K562 (cell line): ENCODE measurements at regions not wholly inside any gene's neighbourhood (a gene's known extent, or its start where the extent isn't known, plus 50 kb on each side); places are given as distances from the start of the nearest gene placed in this dataset.

Experiments used
- ATAC-seq: fragments of 200-7000 bp; cut with Tn5 transposase; 3 replicates; pipeline ENCODE4 v1.9.1; 2020; ENCODE audit warnings: moderate library complexity
- BruUV-seq: library from RNA; stranded (reverse); fragments of 400-500 nt; replicated peaks from 2 replicates; lab custom pipeline; 2021; lab: Mats Ljungman, UMichigan
- CTCF ChIA-PET: fragments of 300-600 bp; formaldehyde crosslinking; extraction: SDS; loops from one replicate; lab custom pipeline; 2021; ENCODE audit warnings: low intra/inter-chr PET ratio; lab: Yijun Ruan, JAX
- POLR2A ChIA-PET: fragments of 300-600, 350-650 bp; sonication (Branson Sonifier 250); formaldehyde crosslinking; extraction: SDS; loops from one replicate; lab custom pipeline; 2021; ENCODE audit warnings: antibody characterized with exemption, inconsistent platforms; lab: Yijun Ruan, JAX
- DNase-seq, 4 experiments: peaks; one replicate each; pipeline versions ENCODE4 v3.0.0 to v3.0.0-alpha.2; 2011 to 2018; ENCODE audit warnings: low spot score in 3 of 4, mixed read lengths in 3 of 4; ENCODE audit errors: extremely low read depth in 1 of 4
- FAIRE-seq: peaks from 2 replicates; lab custom pipeline; 2011; peaks lifted over from hg19 to GRCh38; lab: Jason Lieb, UNC
- H2AFZ ChIP-seq: 2 replicates; pipeline ENCODE4 v1.6.0; 2011; ENCODE audit warnings: low read depth, low read length, control low read depth, inconsistent platforms
- H3K27ac ChIP-seq: fragments of 200-600 bp; 3 replicates; pipeline ENCODE4 v1.8.0; 2011; ENCODE audit warnings: low read depth, mild to moderate bottlenecking, control low read depth, inconsistent platforms, low read length, moderate library complexity, mixed read lengths; ENCODE audit errors: extremely low read depth
- H3K27me3 ChIP-seq, 2 experiments: fragments of 300-600 bp in 1 of 2; 2 replicates in 1 of 2; 3 replicates in 1 of 2; pipeline versions ENCODE4 v1.6.0 to v1.8.0; 2011; ENCODE audit warnings: inconsistent platforms in 2 of 2, low read length in 2 of 2, mild to moderate bottlenecking in 1 of 2, mixed read lengths in 1 of 2, moderate library complexity in 1 of 2; ENCODE audit not compliant: control insufficient read depth in 2 of 2, insufficient read depth in 2 of 2
- H3K36me3 ChIP-seq: fragments of 300-600 bp; 3 replicates; pipeline ENCODE4 v1.8.0; 2011; ENCODE audit warnings: mild to moderate bottlenecking, low read length, inconsistent platforms; ENCODE audit not compliant: control insufficient read depth, insufficient read depth
- H3K4me1 ChIP-seq, 2 experiments: fragments of 200-600 bp in 1 of 2; replicated peaks in 1 of 2; 2 replicates in 1 of 2; 3 replicates in 1 of 2; pipeline versions ENCODE4 v1.5.1 to v1.8.0; 2011; ENCODE audit warnings: inconsistent platforms in 2 of 2, low read length in 2 of 2, mild to moderate bottlenecking in 1 of 2, mixed read lengths in 1 of 2, moderate library complexity in 1 of 2; ENCODE audit not compliant: control insufficient read depth in 2 of 2, insufficient read depth in 2 of 2
- H3K4me2 ChIP-seq: 2 replicates; pipeline ENCODE4 v1.6.1; 2011; ENCODE audit warnings: low read length, control low read depth, inconsistent platforms, mixed read lengths; ENCODE audit not compliant: insufficient read depth
- H3K4me3 ChIP-seq: fragments of 200-600 bp; sonication (generic), shearing (Covaris generic); 2 replicates; pipeline ENCODE4 v1.5.1; 2016; ENCODE audit warnings: control low read depth, inconsistent platforms
- H3K79me2 ChIP-seq: fragments of 200-600 bp; 3 replicates; pipeline ENCODE4 v1.8.0; 2011; ENCODE audit warnings: low read length, inconsistent platforms; ENCODE audit not compliant: control insufficient read depth, insufficient read depth
- H3K9ac ChIP-seq, 2 experiments: 2 replicates each; pipeline versions ENCODE4 v1.6.0 to v1.6.1; 2011; ENCODE audit warnings: low read depth in 2 of 2, low read length in 2 of 2, control low read depth in 1 of 2, inconsistent platforms in 1 of 2, mild to moderate bottlenecking in 1 of 2, mixed read lengths in 1 of 2; ENCODE audit not compliant: insufficient read depth in 1 of 2
- H3K9me1 ChIP-seq: one replicate; pipeline ENCODE4 v1.6.0; 2011; ENCODE audit warnings: inconsistent platforms, mild to moderate bottlenecking, low read length, moderate library complexity; ENCODE audit not compliant: control insufficient read depth, insufficient read depth
- H3K9me3 ChIP-seq: replicated peaks from 2 replicates; pipeline ENCODE4 v1.5.1; 2011; ENCODE audit warnings: low read depth, low read length, inconsistent platforms; ENCODE audit not compliant: control insufficient read depth, insufficient read depth
- H4K20me1 ChIP-seq: replicated peaks from 2 replicates; pipeline ENCODE4 v1.6.1; 2011; ENCODE audit warnings: low read length, inconsistent platforms, mixed read lengths; ENCODE audit not compliant: control insufficient read depth, insufficient read depth
- ARID2 ChIP-seq: fragments of 450-650 bp; IDR thresholded peaks from 2 replicates; pipeline ENCODE4 v1.6.1; 2017; ENCODE audit warnings: antibody characterized with exemption, mild to moderate bottlenecking
- BRD9 ChIP-seq: fragments of 450-650 bp; IDR thresholded peaks from 2 replicates; pipeline ENCODE4 v1.6.1; 2018; ENCODE audit warnings: low read depth; ENCODE audit not compliant: partially characterized antibody
- HDAC1 ChIP-seq, 2 experiments: fragments of 450-650 bp; IDR thresholded peaks; 2 replicates each; pipeline ENCODE4 v1.6.1; 2016 to 2017; ENCODE audit warnings: inconsistent platforms in 1 of 2, mild to moderate bottlenecking in 1 of 2, moderate library complexity in 1 of 2
- MEIS2 ChIP-seq: fragments of 450-650 bp; IDR thresholded peaks from 2 replicates; pipeline ENCODE4 v1.6.1; 2014; ENCODE audit warnings: mild to moderate bottlenecking; ENCODE audit not compliant: partially characterized antibody
- NCOA6 ChIP-seq: fragments of 450-650 bp; IDR thresholded peaks from 2 replicates; pipeline ENCODE4 v1.6.1; 2017; ENCODE audit warnings: mild to moderate bottlenecking
- TEAD1 ChIP-seq, 2 experiments: fragments of 450-650 bp in 1 of 2; sonication (generic) in 1 of 2; formaldehyde crosslinking; IDR thresholded peaks; 2 replicates each; pipeline versions ENCODE4 v1.4.0 to v1.8.0; 2020 to 2022; ENCODE audit warnings: mild to moderate bottlenecking in 2 of 2, missing genetic modification reagents in 1 of 2
- ZNF224 ChIP-seq: sonication (generic); formaldehyde crosslinking; IDR thresholded peaks from 2 replicates; pipeline ENCODE4 v1.8.0; 2022; ENCODE audit warnings: mild to moderate bottlenecking, missing genetic modification reagents
- ZNF282 ChIP-seq: sonication (generic); formaldehyde crosslinking; IDR thresholded peaks from 2 replicates; pipeline ENCODE4 v1.8.1; 2023; ENCODE audit warnings: missing genetic modification reagents
- WGBS: fragments of 100-300 bp; shearing (Covaris generic); methylation state at CpG from one replicate; pipeline ENCODE4 v1.1.6; 2016; ENCODE audit warnings: low coverage, mixed read lengths; ENCODE audit not compliant: insufficient coverage; ENCODE audit errors: missing lambda C conversion rate; 5-methylcytosine and 5-hydroxymethylcytosine counted together
- in situ Hi-C: fragments of 300-500 bp; cut with MboI; formaldehyde crosslinking; loops from 4 replicates; pipeline ENCODE4 v1.15.0; 2018; ENCODE audit warnings: inconsistent platforms, mixed read lengths
- intact Hi-C: fragments of 100-400 bp; cut with micrococcal nuclease; formaldehyde crosslinking; loops from 2 replicates; pipeline ENCODE4 v1.14.2; 2022
- TF ChIP-seq, protein P1 (sequence below): IDR thresholded peaks from 2 replicates; pipeline ENCODE4 v1.6.1; 2016; ENCODE audit warnings: missing genetic modification characterization, missing compliant biosample characterization
- TF ChIP-seq, protein P2 (sequence below): fragments of 250-450 bp; sonication (Bioruptor Pico); IDR thresholded peaks from 2 replicates; pipeline ENCODE4 v1.4.0; 2020; ENCODE audit warnings: mild to moderate bottlenecking
- TF ChIP-seq, protein P3 (sequence below): fragments of 450-650 bp; IDR thresholded peaks from 2 replicates; pipeline ENCODE4 v1.7.0; 2016; ENCODE audit warnings: borderline replicate concordance

DNA sequence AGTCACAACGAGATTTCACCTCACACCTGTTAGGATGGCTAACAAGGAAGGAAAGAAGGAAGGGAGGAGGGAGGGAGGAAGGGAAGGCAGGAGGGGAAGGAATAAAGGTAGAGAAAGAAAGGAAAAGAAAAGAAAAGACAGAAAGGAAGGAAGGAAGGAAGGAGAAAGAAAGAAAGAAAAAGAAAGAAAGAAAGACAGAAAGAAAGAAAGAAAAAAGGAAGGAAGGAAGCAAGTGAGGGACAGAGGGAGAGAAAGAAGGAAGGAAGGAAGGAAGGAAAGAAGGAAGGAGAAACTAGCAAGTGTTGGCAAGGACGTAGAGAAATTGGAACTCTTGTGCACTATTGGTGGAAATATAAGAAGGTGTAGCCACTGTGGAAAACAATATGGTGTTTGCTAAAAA, 52.2 kb downstream of the CCDC185 start:
- Histone ChIP-seq H3K9ac (no peak overlapping the region), H3K9me1 (no peaks in the 10 kb centered on the region), H3K27me3 (no peaks in the 10 kb centered on the region), H3K9me3 (no peaks in the 10 kb centered on the region; the same call in 1 of the 2 replicates), H2AFZ (no peak overlapping the region), H4K20me1 (no peaks in the 10 kb centered on the region), H3K4me2 (no peak overlapping the region), H3K4me1 (no peaks in the 10 kb centered on the region), H3K27ac (no peak overlapping the region), H3K4me3 (no peak overlapping the region), H3K79me2 (no peaks in the 10 kb centered on the region), H3K36me3 (no peaks in the 10 kb centered on the region)
- TF ChIP-seq HDAC1 (IDR thresholded peaks at IDR 0.05) (0 out of 4 replicates have a peak, but pooled peaks of 1 of the 2 experiments have one; percentile 18), ARID2 (0 out of 2 replicates have a peak, but pooled peaks have one; percentile 34), BRD9 (no peak), MEIS2 (no peak), ZNF224 (CRISPR knock-in tag) (no peak), NCOA6 (no peak), ZNF282 (CRISPR knock-in tag) (no peak), TEAD1 (CRISPR knock-in tag; IDR thresholded peaks at IDR 0.05) (no peak)
- TF ChIP-seq, protein P1, sequence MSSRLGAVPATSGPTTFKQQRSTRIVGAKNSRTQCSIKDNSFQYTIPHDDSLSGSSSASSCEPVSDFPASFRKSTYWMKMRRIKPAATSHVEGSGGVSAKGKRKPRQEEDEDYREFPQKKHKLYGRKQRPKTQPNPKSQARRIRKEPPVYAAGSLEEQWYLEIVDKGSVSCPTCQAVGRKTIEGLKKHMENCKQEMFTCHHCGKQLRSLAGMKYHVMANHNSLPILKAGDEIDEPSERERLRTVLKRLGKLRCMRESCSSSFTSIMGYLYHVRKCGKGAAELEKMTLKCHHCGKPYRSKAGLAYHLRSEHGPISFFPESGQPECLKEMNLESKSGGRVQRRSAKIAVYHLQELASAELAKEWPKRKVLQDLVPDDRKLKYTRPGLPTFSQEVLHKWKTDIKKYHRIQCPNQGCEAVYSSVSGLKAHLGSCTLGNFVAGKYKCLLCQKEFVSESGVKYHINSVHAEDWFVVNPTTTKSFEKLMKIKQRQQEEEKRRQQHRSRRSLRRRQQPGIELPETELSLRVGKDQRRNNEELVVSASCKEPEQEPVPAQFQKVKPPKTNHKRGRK (tag) = peak; percentile 87
- TF ChIP-seq, protein P2, sequence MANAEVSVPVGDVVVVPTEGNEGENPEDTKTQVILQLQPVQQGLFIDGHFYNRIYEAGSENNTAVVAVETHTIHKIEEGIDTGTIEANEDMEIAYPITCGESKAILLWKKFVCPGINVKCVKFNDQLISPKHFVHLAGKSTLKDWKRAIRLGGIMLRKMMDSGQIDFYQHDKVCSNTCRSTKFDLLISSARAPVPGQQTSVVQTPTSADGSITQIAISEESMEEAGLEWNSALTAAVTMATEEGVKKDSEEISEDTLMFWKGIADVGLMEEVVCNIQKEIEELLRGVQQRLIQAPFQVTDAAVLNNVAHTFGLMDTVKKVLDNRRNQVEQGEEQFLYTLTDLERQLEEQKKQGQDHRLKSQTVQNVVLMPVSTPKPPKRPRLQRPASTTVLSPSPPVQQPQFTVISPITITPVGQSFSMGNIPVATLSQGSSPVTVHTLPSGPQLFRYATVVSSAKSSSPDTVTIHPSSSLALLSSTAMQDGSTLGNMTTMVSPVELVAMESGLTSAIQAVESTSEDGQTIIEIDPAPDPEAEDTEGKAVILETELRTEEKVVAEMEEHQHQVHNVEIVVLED (CRISPR knock-in tag) = no peak
- TF ChIP-seq, protein P3, sequence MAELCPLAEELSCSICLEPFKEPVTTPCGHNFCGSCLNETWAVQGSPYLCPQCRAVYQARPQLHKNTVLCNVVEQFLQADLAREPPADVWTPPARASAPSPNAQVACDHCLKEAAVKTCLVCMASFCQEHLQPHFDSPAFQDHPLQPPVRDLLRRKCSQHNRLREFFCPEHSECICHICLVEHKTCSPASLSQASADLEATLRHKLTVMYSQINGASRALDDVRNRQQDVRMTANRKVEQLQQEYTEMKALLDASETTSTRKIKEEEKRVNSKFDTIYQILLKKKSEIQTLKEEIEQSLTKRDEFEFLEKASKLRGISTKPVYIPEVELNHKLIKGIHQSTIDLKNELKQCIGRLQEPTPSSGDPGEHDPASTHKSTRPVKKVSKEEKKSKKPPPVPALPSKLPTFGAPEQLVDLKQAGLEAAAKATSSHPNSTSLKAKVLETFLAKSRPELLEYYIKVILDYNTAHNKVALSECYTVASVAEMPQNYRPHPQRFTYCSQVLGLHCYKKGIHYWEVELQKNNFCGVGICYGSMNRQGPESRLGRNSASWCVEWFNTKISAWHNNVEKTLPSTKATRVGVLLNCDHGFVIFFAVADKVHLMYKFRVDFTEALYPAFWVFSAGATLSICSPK = peak; percentile 62; the same call in 1 of the 2 replicates
- WGBS = 0% methylated on average over 2 of the region's 2 CpGs
- no TSS peak for BruUV-seq
- intact Hi-C loops (no loop called here), in situ Hi-C loops (no loop called here)
- ATAC-seq (no peak), DNase-seq (no peak), FAIRE-seq (no peak)
- ChIA-PET CTCF (no interaction called here), POLR2A (no interaction called here)
